Activated naive CD4-positive, alpha-beta T cell treated with Interleukin-2 at 50 U/mL for 16 hours (primary cell): ENCODE measurements at regions not wholly inside any gene's neighbourhood (a gene's known extent, or its start where the extent isn't known, plus 50 kb on each side); places are given as distances from the start of the nearest gene placed in this dataset.

Experiments
- DNase-seq: peaks from one replicate; pipeline ENCODE4 v3.0.0-alpha.2; 2020

GRCh38 chr11:11755871-11756270 is 85.9 kb upstream of the USP47 start:
- DNase-seq, result no peak

- DNase-seq, result no peak
Measured at GRCh38 chr11:11752679-11753078, 89.1 kb upstream of the USP47 start.

GRCh38 chr11:11750017-11750878 is 91.5 kb upstream of the USP47 start:
- DNase-seq, result no peak

GRCh38 chr11:11748706-11749365 is 92.9 kb upstream of the USP47 start:
- DNase-seq, result no peak

GRCh38 chr11:11747570-11747969 is 94.2 kb upstream of the USP47 start:
- no peak for DNase-seq

GRCh38 chr11:11746449-11746848 is 95.3 kb upstream of the USP47 start:
- DNase-seq, result no peak

- DNase-seq, result no peak
Measured at GRCh38 chr11:11743216-11743615, 98.6 kb upstream of the USP47 start.

- DNase-seq, result no peak
Measured at GRCh38 chr11:11742486-11742885, 99.3 kb upstream of the USP47 start.

- DNase-seq, result no peak
Measured at GRCh38 chr11:11740836-11741235, 100.9 kb upstream of the USP47 start.

- DNase-seq, result no peak
Measured at GRCh38 chr11:11740073-11740702, 101.6 kb upstream of the USP47 start.

GRCh38 chr11:11738370-11738769 is 103.4 kb upstream of the USP47 start:
- DNase-seq, result no peak

- DNase-seq, result no peak
Measured at GRCh38 chr11:11735586-11735985, 106.2 kb upstream of the USP47 start.

GRCh38 chr11:11733246-11733747 is 108.5 kb upstream of the USP47 start:
- no peak for DNase-seq

- DNase-seq, result no peak
Measured at GRCh38 chr11:11732116-11732515, 109.7 kb upstream of the USP47 start.

GRCh38 chr11:11731311-11732083 is 109.7 kb upstream of the GALNT18 start:
- no peak for DNase-seq

GRCh38 chr11:11728386-11728785 is 106.6 kb upstream of the GALNT18 start:
- DNase-seq, result no peak

- DNase-seq, result no peak
Measured at GRCh38 chr11:11725438-11725837, 103.6 kb upstream of the GALNT18 start.

- DNase-seq, result no peak
Measured at GRCh38 chr11:11724994-11725393, 103.2 kb upstream of the GALNT18 start.

GRCh38 chr11:11722861-11723260 is 101.1 kb upstream of the GALNT18 start:
- no peak for DNase-seq

GRCh38 chr11:11722246-11722645 is 100.4 kb upstream of the GALNT18 start:
- DNase-seq, result no peak

- no peak for DNase-seq
Measured at GRCh38 chr11:11718511-11718910, 96.7 kb upstream of the GALNT18 start.

GRCh38 chr11:11717064-11717725 is 95.4 kb upstream of the GALNT18 start:
- no peak for DNase-seq
